ENCODE measurements at regions not wholly inside any gene's neighbourhood (a gene's known extent, or its start where the extent isn't known, plus 50 kb on each side); places are given as distances from the start of the nearest gene placed in this dataset.

- H3K4me1 ChIP-seq (ENCODE audit: control insufficient read depth, insufficient read depth, low read length), result no peaks in the 10 kb centered on the region; the same call in 1 of the 2 replicates
- TF ChIP-seq ZNF433 (tag by site-specific recombination; IDR thresholded peaks at IDR 0.05; ENCODE audit: low read depth), result no peak
- no peak for TF ChIP-seq BCL11A (tag by site-specific recombination; IDR thresholded peaks at IDR 0.05; ENCODE audit: low read depth)
- TF ChIP-seq, protein P1, sequence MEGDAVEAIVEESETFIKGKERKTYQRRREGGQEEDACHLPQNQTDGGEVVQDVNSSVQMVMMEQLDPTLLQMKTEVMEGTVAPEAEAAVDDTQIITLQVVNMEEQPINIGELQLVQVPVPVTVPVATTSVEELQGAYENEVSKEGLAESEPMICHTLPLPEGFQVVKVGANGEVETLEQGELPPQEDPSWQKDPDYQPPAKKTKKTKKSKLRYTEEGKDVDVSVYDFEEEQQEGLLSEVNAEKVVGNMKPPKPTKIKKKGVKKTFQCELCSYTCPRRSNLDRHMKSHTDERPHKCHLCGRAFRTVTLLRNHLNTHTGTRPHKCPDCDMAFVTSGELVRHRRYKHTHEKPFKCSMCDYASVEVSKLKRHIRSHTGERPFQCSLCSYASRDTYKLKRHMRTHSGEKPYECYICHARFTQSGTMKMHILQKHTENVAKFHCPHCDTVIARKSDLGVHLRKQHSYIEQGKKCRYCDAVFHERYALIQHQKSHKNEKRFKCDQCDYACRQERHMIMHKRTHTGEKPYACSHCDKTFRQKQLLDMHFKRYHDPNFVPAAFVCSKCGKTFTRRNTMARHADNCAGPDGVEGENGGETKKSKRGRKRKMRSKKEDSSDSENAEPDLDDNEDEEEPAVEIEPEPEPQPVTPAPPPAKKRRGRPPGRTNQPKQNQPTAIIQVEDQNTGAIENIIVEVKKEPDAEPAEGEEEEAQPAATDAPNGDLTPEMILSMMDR (tag by site-specific recombination; IDR thresholded peaks at IDR 0.05), result no peak
- TF ChIP-seq FEZF1 (tag by site-specific recombination; IDR thresholded peaks at IDR 0.05), result no peak
- no peak for TF ChIP-seq HOXD13 (CRISPR knock-in tag; IDR thresholded peaks at IDR 0.05; ENCODE audit: borderline replicate concordance)
- no peaks in the 10 kb centered on the region for H3K36me3 ChIP-seq (ENCODE audit: control insufficient read depth in 2 of 2, insufficient read depth in 1 of 2, low read length in 2 of 2)
- ChIA-PET POLR2A (interaction anchor here (1.9 kb wide), 1 partner anchor 126 kb away, joined by 12 read pairs; the partner anchor contains the start of gene DPYD), CTCF (interaction anchor here (1.6 to 1.7 kb wide), 2 partner anchors 126 to 803 kb away, joined by 3 read pairs; partner anchors contain the start of gene DPYD)
- no peak overlapping the region for H3K27ac ChIP-seq (ENCODE audit: extremely low read depth, low read depth, low read length)
- no peaks in the 10 kb centered on the region for H3K9me3 ChIP-seq (ENCODE audit: control insufficient read depth, insufficient read depth, low read depth, low read length)
- H3K4me3 ChIP-seq (ENCODE audit: low read depth, low read length), result no peak overlapping the region
These were observed 126.3 kb upstream of the DPYD start for GRCh38 chr1:98047171-98047570.

- TF ChIP-seq ZBTB20 (tag by site-specific recombination; IDR thresholded peaks at IDR 0.05) (0 out of 2 replicates have a peak, but pooled peaks have one; percentile 3), ZNF776 (tag by site-specific recombination; IDR thresholded peaks at IDR 0.05; ENCODE audit: borderline replicate concordance) (no peak)
- peak overlapping the region; percentile 71 for H3K4me3 ChIP-seq (ENCODE audit: low read depth, low read length)
- ChIA-PET POLR2A (interaction anchor here (0.6 kb wide), 1 partner anchor 56 kb away, joined by 3 read pairs; no protein-coding TSS in a partner anchor), CTCF (interaction anchor here (0.7 kb wide), 1 partner anchor 85 kb away, joined by 3 read pairs; no protein-coding TSS in a partner anchor)
- no peaks in the 10 kb centered on the region; the same call in 1 of the 2 replicates for H3K4me1 ChIP-seq (ENCODE audit: control insufficient read depth, insufficient read depth, low read length)
- no peaks in the 10 kb centered on the region for H3K9me3 ChIP-seq (ENCODE audit: control insufficient read depth, insufficient read depth, low read depth, low read length)
- H3K36me3 ChIP-seq (ENCODE audit: control insufficient read depth in 2 of 2, insufficient read depth in 1 of 2, low read length in 2 of 2), result no peaks in the 10 kb centered on the region
- no peak overlapping the region for H3K27ac ChIP-seq (ENCODE audit: extremely low read depth, low read depth, low read length)
These were observed 125.2 kb upstream of the DPYD start for GRCh38 chr1:98045767-98046641.

DNA sequence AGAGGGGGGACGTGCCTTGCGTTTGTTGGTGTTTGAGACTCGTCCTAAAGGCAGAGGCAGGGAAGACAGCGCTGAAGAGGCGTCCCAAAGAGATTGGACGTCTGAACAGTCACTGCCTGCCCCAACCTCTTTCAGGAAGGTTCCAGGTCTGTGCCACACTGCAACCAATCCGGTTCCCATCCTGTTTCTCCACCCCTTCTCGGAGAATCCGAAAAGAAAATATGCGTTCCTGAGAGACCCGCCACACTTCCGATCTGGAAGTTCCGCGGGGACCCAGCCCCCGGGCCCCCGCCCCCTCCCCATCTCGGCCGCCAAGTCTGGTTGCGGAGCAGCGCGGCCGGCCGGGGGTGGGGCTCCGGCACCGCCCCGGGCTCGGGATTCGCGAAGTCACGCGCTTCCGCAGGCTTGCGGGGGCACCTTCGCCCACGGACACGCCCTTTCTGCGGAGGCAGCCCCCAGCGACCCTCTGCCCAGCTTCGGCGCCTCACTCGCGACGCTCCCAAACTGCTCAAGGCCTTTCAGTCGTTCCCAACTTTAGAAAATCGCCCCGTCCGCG lies 124.5 kb upstream of the DPYD start:
- ChIA-PET CTCF (no interaction called here), POLR2A (no interaction called here)
- Histone ChIP-seq H3K36me3 (ENCODE audit: control insufficient read depth in 2 of 2, insufficient read depth in 1 of 2, low read length in 2 of 2) (no peaks in the 10 kb centered on the region), H3K9me3 (ENCODE audit: control insufficient read depth, insufficient read depth, low read depth, low read length) (no peaks in the 10 kb centered on the region), H3K4me3 (ENCODE audit: low read depth, low read length) (peak overlapping the region; percentile 71), H3K27ac (ENCODE audit: extremely low read depth, low read depth, low read length) (no peak overlapping the region), H3K4me1 (ENCODE audit: control insufficient read depth, insufficient read depth, low read length) (no peaks in the 10 kb centered on the region; the same call in 1 of the 2 replicates)
- TF ChIP-seq ZBTB20 (tag by site-specific recombination; IDR thresholded peaks at IDR 0.05) (peak; percentile 59), SCRT1 (tag by site-specific recombination; IDR thresholded peaks at IDR 0.05; ENCODE audit: borderline replicate concordance) (no peak), ZNF521 (tag by site-specific recombination; IDR thresholded peaks at IDR 0.05) (no peak)

DNA sequence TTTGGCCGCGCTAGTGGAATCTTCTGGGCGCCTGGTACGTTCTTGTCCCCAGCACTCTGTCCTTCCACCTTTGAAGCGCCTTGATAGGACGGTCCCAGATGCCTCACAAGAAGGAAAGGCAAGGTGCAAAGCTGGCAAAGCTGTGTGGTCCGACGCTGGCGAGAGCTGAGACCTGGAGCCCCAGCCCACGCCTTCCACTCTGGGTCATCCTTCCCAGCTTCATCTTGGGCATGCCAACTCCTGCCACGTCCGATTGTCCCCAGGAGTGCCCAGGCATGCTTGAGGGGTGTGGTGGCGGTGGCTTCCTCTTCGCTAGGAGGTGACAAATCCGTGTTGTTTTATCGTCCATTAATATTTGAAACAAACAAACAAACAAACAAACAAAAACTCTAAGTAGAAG lies 123.9 kb upstream of the DPYD start:
- Histone ChIP-seq H3K4me1 (ENCODE audit: control insufficient read depth, insufficient read depth, low read length) (no peaks in the 10 kb centered on the region; the same call in 1 of the 2 replicates), H3K27ac (ENCODE audit: extremely low read depth, low read depth, low read length) (no peak overlapping the region), H3K4me3 (ENCODE audit: low read depth, low read length) (peak overlapping the region; percentile 71), H3K36me3 (ENCODE audit: control insufficient read depth in 2 of 2, insufficient read depth in 1 of 2, low read length in 2 of 2) (no peaks in the 10 kb centered on the region), H3K9me3 (ENCODE audit: control insufficient read depth, insufficient read depth, low read depth, low read length) (no peaks in the 10 kb centered on the region)
- ChIA-PET POLR2A (no interaction called here), CTCF (interaction anchor here (0.6 kb wide), 1 partner anchor 421 kb away, joined by 3 read pairs; no protein-coding TSS in a partner anchor)
- TF ChIP-seq KLF8 (tag by site-specific recombination; IDR thresholded peaks at IDR 0.05), result no peak
- TF ChIP-seq ZFP69B (tag by site-specific recombination; IDR thresholded peaks at IDR 0.05), result no peak
- TF ChIP-seq, protein P2, sequence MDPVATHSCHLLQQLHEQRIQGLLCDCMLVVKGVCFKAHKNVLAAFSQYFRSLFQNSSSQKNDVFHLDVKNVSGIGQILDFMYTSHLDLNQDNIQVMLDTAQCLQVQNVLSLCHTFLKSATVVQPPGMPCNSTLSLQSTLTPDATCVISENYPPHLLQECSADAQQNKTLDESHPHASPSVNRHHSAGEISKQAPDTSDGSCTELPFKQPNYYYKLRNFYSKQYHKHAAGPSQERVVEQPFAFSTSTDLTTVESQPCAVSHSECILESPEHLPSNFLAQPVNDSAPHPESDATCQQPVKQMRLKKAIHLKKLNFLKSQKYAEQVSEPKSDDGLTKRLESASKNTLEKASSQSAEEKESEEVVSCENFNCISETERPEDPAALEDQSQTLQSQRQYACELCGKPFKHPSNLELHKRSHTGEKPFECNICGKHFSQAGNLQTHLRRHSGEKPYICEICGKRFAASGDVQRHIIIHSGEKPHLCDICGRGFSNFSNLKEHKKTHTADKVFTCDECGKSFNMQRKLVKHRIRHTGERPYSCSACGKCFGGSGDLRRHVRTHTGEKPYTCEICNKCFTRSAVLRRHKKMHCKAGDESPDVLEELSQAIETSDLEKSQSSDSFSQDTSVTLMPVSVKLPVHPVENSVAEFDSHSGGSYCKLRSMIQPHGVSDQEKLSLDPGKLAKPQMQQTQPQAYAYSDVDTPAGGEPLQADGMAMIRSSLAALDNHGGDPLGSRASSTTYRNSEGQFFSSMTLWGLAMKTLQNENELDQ (tag by site-specific recombination; IDR thresholded peaks at IDR 0.05; ENCODE audit: low read depth), result no peak
- no peak for TF ChIP-seq SP7 (tag by site-specific recombination; IDR thresholded peaks at IDR 0.05)
- no peak for TF ChIP-seq HIC1 (tag by site-specific recombination; IDR thresholded peaks at IDR 0.05)
